Natural killer cell treated with Interleukin-12 subunit alpha and Interleukin-12 subunit beta and Interleukin-15 and Interleukin-18, amount 100 ng/mL, for 72 hours (primary cell): ENCODE measurements at regions not wholly inside any gene's neighbourhood (a gene's known extent, or its start where the extent isn't known, plus 50 kb on each side); places are given as distances from the start of the nearest gene placed in this dataset.

ENCODE experiments used
- ATAC-seq, 2 donors: fragments of 150-1000 bp; cut with Tn5 transposase in 1 of 2; sonication (Bioruptor Pico), chemical (Tn5 transposase) in 1 of 2; 2 replicates each; pipeline ENCODE4 v1.10.0; 2021
- DNase-seq: peaks from one replicate; pipeline ENCODE4 v3.0.0; 2022; ENCODE audit warnings: low spot score
- H3K27ac Mint-ChIP-seq, 2 donors: 1 replicate in 1 of 2; 2 replicates in 1 of 2; pipeline ENCODE4 v1.8.0; 2022; ENCODE audit warnings: mixed read lengths in 2 of 2, mild to moderate bottlenecking in 1 of 2, moderate library complexity in 1 of 2
- H3K27me3 Mint-ChIP-seq, 2 donors: 1 replicate in 1 of 2; 2 replicates in 1 of 2; pipeline ENCODE4 v1.8.0; 2022; ENCODE audit warnings: mixed read lengths in 2 of 2
- H3K36me3 Mint-ChIP-seq: one replicate; pipeline ENCODE4 v1.8.0; 2022; ENCODE audit warnings: mixed read lengths
- H3K4me1 Mint-ChIP-seq, 2 donors: 1 replicate in 1 of 2; 2 replicates in 1 of 2; pipeline ENCODE4 v1.8.0; 2022; ENCODE audit warnings: low read depth in 2 of 2, mixed read lengths in 2 of 2, mild to moderate bottlenecking in 1 of 2
- H3K4me3 Mint-ChIP-seq: one replicate; pipeline ENCODE4 v1.8.0; 2022; ENCODE audit warnings: mixed read lengths
- H3K9me3 Mint-ChIP-seq: 2 replicates; pipeline ENCODE4 v1.8.0; 2022; ENCODE audit warnings: mixed read lengths

DNA sequence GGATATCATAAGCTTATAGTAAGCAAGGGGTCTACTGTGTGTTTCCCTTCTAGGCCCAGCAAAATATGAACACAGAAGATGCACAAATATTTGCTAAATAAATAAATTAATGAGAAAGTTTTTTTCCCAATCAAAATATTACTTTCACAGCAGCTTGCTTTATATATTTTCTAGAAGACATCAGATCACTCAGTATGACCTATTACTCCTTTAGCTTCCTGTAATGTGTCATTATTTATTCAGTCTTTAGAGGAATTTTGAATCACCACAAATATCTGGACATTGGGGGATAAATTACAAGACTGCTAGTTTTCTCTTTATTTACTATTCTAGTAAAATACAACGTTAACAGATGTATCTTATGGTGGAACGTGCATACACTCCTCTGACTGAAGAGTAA is 765.8 kb upstream of the POM121L12 start:
- H3K27ac Mint-ChIP-seq = no peak overlapping the region
- H3K36me3 Mint-ChIP-seq = peaks cover 3% of the 10 kb centered on the region
- H3K4me3 Mint-ChIP-seq = no peak overlapping the region
- no peaks in the 10 kb centered on the region for H3K27me3 Mint-ChIP-seq
- DNase-seq (no peak), ATAC-seq (no peak)
- H3K4me1 Mint-ChIP-seq = no peaks in the 10 kb centered on the region
- H3K9me3 Mint-ChIP-seq = peaks cover 8% of the 10 kb centered on the region

DNA sequence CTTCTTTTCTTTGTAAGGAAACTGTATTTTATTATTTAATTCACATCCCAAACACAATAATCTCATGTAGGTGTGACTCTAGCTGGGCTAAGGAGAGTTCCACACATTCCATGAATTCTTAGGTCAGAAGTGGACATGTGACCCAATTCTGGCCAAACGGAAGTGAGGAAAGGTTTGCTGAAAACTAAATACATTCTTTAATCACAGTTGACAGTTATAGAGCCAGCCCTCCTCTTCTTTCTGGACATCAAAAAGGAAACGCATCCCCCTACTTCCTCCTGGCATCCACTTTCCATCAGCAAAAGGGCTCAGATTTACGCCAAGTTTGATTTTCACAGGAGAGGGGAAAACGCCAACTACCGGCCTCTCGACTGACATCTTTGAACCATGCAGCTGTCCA is 774.4 kb upstream of the POM121L12 start:
- no peak for DNase-seq
- Mint-ChIP-seq H3K36me3 (peaks cover 4% of the 10 kb centered on the region), H3K4me1 (no peaks in the 10 kb centered on the region), H3K27ac (no peak overlapping the region), H3K9me3 (peaks cover 17% of the 10 kb centered on the region), H3K27me3 (no peaks in the 10 kb centered on the region), H3K4me3 (no peak overlapping the region)
- no peak for ATAC-seq

GRCh38 chr7:52260046-52260665 is 775.3 kb upstream of the POM121L12 start:
- DNase-seq (no peak), ATAC-seq (no peak)
- Mint-ChIP-seq H3K9me3 (peaks cover 17% of the 10 kb centered on the region), H3K36me3 (peaks cover 4% of the 10 kb centered on the region), H3K27me3 (no peaks in the 10 kb centered on the region), H3K4me1 (no peaks in the 10 kb centered on the region), H3K4me3 (no peak overlapping the region), H3K27ac (no peak overlapping the region)

DNA sequence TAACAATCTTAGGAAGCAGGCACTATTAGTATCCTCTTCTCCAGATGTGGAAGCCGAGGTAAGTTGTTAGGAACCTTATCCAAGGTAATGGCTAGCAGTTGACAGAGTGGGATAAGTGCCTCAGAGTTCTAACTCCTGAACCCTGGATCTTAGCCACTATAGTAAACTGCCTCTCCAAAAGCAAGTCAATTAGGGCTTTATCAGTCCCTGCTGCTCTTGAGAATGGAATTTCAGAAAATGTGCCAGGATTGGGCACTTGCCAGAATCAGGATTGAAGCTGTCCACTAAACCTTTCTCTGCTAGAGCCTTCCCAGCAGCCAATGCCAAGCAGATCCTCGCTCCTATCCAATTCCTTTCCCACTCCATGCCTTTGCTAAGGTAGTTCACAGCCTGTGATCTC is 777.5 kb upstream of the POM121L12 start:
- no peak overlapping the region for H3K4me3 Mint-ChIP-seq
- no peaks in the 10 kb centered on the region for H3K4me1 Mint-ChIP-seq
- H3K9me3 Mint-ChIP-seq = peaks cover 21% of the 10 kb centered on the region
- no peaks in the 10 kb centered on the region for H3K27me3 Mint-ChIP-seq
- DNase-seq (no peak), ATAC-seq (no peak)
- H3K27ac Mint-ChIP-seq = no peak overlapping the region
- H3K36me3 Mint-ChIP-seq = no peaks in the 10 kb centered on the region

DNA sequence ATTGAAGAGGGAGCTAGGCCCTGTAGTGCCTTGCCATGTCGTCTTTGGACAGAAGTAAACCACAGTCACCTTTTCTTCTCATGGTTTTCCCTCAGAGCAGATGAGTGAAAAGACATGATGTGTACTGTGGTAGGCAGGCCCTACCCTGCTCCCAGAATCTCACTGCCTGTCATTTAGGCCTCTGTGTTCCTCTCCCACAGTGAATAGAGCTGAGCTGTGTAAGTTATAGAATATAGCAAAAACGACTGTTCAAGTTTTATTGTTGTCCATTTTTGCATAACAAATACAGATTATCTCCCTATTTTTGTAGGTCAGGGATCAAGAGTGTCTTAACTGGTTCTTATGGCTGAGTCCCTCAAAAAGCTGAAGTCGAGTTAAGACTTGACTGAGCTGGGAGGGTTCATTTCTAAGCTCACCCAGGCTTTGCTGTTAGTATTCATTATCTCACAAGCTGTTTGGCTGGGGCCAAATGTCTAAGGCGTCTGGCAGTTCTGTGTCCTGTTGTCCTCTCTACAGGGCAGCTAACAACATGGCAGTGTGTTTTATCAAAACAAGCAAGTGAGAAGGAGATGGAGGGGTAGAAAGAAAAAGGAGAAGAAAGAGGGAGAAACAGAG is 780.9 kb upstream of the POM121L12 start:
- H3K36me3 Mint-ChIP-seq = peaks cover 6% of the 10 kb centered on the region
- no peaks in the 10 kb centered on the region for H3K4me1 Mint-ChIP-seq
- ATAC-seq (no peak), DNase-seq (no peak)
- H3K27me3 Mint-ChIP-seq = no peaks in the 10 kb centered on the region
- H3K27ac Mint-ChIP-seq = no peak overlapping the region
- peaks cover 25% of the 10 kb centered on the region for H3K9me3 Mint-ChIP-seq
- no peak overlapping the region for H3K4me3 Mint-ChIP-seq

DNA sequence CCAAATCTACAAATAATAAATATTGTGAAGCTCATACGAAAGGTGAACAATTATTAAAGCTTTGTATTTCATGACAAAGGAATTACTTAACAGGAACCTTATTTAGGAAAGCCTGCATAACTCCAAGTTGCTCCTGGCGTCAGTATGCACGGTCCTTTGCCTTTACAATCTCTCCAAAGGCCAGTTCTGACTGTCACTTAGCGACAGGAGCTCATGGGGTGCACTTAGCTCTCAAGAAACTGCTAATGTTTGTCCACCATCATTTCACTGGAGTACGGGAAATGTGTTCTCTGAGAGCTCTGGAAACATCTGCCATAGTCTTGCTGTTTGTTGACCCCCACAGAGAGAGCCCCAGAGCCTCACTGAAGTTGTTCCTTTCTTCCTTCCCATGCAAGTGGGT is 781.5 kb upstream of the POM121L12 start:
- Mint-ChIP-seq H3K4me1 (no peaks in the 10 kb centered on the region), H3K9me3 (peaks cover 26% of the 10 kb centered on the region), H3K27ac (no peak overlapping the region), H3K36me3 (peaks cover 6% of the 10 kb centered on the region), H3K27me3 (no peaks in the 10 kb centered on the region), H3K4me3 (no peak overlapping the region)
- ATAC-seq (no peak), DNase-seq (no peak)

- Mint-ChIP-seq H3K36me3 (peaks cover 6% of the 10 kb centered on the region), H3K4me3 (no peak overlapping the region), H3K9me3 (peaks cover 16% of the 10 kb centered on the region)
Observed at GRCh38 chr7:52249741-52250140, 785.7 kb upstream of the POM121L12 start.

DNA sequence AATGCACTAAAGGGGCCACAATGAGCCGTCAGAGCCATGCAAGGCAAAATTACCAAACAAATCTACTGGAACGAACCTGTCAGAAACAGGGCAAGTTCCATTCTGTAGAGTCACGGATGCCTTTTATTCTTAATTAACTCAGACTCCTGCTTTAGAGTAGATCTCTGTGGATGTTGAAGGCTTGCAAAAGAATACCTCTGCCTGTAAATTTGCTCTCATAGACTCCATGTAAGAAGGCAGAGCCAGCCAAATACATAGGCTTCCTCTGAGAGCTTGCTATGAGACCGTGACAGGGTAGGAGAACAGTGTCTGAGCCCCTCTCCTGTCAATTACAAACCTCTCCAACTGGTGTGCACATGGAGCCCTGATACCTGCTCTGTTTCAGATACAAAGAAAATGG is 787.9 kb upstream of the POM121L12 start:
- Mint-ChIP-seq H3K27ac (no peak overlapping the region), H3K4me3 (no peak overlapping the region), H3K27me3 (no peaks in the 10 kb centered on the region), H3K4me1 (no peaks in the 10 kb centered on the region), H3K36me3 (peaks cover 4% of the 10 kb centered on the region), H3K9me3 (peaks cover 12% of the 10 kb centered on the region)
- DNase-seq (no peak), ATAC-seq (no peak)

More at GRCh38 chr7:52249741-52250140, 785.7 kb upstream of the POM121L12 start:
- H3K27me3 Mint-ChIP-seq = no peaks in the 10 kb centered on the region
- DNase-seq (no peak), ATAC-seq (no peak)
- H3K27ac Mint-ChIP-seq = no peak overlapping the region
- H3K4me1 Mint-ChIP-seq = no peaks in the 10 kb centered on the region

DNA sequence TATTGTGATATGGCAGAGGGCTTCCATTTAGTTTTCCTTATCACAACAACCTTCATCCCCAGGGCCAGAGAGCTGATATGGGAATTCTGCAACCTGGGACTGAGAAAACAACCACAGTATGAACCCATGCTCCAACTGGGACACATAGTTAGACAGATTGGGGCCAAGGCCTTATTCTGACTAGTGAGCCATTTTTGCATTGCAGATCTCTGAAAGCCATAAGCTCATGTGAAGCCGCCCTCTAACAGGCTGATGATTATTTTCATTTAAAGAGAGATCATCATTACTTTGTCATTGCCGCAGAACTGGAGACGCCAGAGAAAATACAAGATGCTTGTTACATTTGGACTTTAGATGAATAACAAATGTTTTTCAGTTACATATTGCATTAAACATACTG is 791.7 kb upstream of the POM121L12 start:
- peaks cover 17% of the 10 kb centered on the region for H3K9me3 Mint-ChIP-seq
- no peak for ATAC-seq
- no peaks in the 10 kb centered on the region for H3K27me3 Mint-ChIP-seq
- no peaks in the 10 kb centered on the region for H3K4me1 Mint-ChIP-seq
- DNase-seq = no peak
- H3K36me3 Mint-ChIP-seq = no peaks in the 10 kb centered on the region
- H3K4me3 Mint-ChIP-seq = no peak overlapping the region
- H3K27ac Mint-ChIP-seq = no peak overlapping the region

- ATAC-seq = no peak
Observed at GRCh38 chr7:52233248-52233647, 802.2 kb upstream of the POM121L12 start.

GRCh38 chr7:52211930-52212329 is 823.5 kb upstream of the POM121L12 start:
- DNase-seq (no peak), ATAC-seq (no peak)
- Mint-ChIP-seq H3K4me3 (no peak overlapping the region), H3K27ac (no peak overlapping the region), H3K9me3 (peaks cover 9% of the 10 kb centered on the region), H3K4me1 (no peaks in the 10 kb centered on the region), H3K36me3 (no peaks in the 10 kb centered on the region), H3K27me3 (no peaks in the 10 kb centered on the region)

More at GRCh38 chr7:52233248-52233647, 802.2 kb upstream of the POM121L12 start:
- DNase-seq = no peak
- peaks cover 26% of the 10 kb centered on the region for H3K9me3 Mint-ChIP-seq
- H3K36me3 Mint-ChIP-seq = peaks cover 12% of the 10 kb centered on the region
- H3K27me3 Mint-ChIP-seq = no peaks in the 10 kb centered on the region
- H3K4me1 Mint-ChIP-seq = no peaks in the 10 kb centered on the region
- H3K4me3 Mint-ChIP-seq = no peak overlapping the region
- no peak overlapping the region for H3K27ac Mint-ChIP-seq

DNA sequence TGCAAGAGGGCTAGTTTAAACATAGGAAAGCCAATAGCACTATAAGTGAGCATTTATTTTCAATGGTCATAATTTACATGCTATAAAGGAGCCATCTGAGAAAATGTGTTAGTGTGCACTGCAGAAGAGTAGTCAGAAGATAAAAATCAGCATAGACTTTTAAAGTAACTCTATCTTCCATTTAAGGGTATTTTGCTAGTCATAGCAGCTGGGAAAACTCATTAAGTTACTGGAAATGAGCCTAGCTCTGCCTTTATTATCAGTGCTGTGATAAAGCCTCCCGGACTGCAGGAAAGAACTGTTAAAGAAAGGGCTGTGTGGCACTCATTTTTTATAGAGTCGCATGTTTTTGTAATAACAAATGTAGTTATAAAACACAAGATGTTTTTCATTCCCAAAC is 825.8 kb upstream of the POM121L12 start:
- Mint-ChIP-seq H3K27me3 (no peaks in the 10 kb centered on the region), H3K27ac (no peak overlapping the region), H3K4me1 (no peaks in the 10 kb centered on the region), H3K36me3 (no peaks in the 10 kb centered on the region), H3K4me3 (no peak overlapping the region), H3K9me3 (peaks cover 12% of the 10 kb centered on the region)
- ATAC-seq (no peak), DNase-seq (no peak)

- no peak for DNase-seq
- no peak for ATAC-seq
- H3K36me3 Mint-ChIP-seq = no peaks in the 10 kb centered on the region
- peaks cover 10% of the 10 kb centered on the region for H3K9me3 Mint-ChIP-seq
- H3K27ac Mint-ChIP-seq = no peak overlapping the region
- no peaks in the 10 kb centered on the region for H3K27me3 Mint-ChIP-seq
- no peaks in the 10 kb centered on the region for H3K4me1 Mint-ChIP-seq
- H3K4me3 Mint-ChIP-seq = no peak overlapping the region
Observed at GRCh38 chr7:52197221-52197620, 838.2 kb upstream of the POM121L12 start.

- DNase-seq (no peak), ATAC-seq (no peak)
- Mint-ChIP-seq H3K9me3 (peaks cover 10% of the 10 kb centered on the region), H3K27me3 (no peaks in the 10 kb centered on the region), H3K4me1 (no peaks in the 10 kb centered on the region), H3K36me3 (no peaks in the 10 kb centered on the region), H3K4me3 (no peak overlapping the region), H3K27ac (no peak overlapping the region)
Observed at GRCh38 chr7:52195664-52196063, 839.8 kb upstream of the POM121L12 start.
